Endothelial cell of umbilical vein (primary cell): ENCODE measurements at regions not wholly inside any gene's neighbourhood (a gene's known extent, or its start where the extent isn't known, plus 50 kb on each side); places are given as distances from the start of the nearest gene placed in this dataset.

ENCODE experiments used
- BruUV-seq: library from RNA; stranded (reverse); fragments of 400-500 nt; replicated peaks from 2 replicates; lab custom pipeline; 2021; lab: Mats Ljungman, UMichigan
- CTCF ChIA-PET: fragments of 300-600, 350-600 bp; sonication (Branson Sonifier 250); formaldehyde crosslinking; loops from one replicate; lab custom pipeline; 2021; ENCODE audit warnings: antibody characterized with exemption, inconsistent platforms; lab: Charles Lee
- POLR2A ChIA-PET: fragments of 300-600, 350-600 bp; sonication (Branson Sonifier 250); formaldehyde crosslinking; loops from one replicate; lab custom pipeline; 2021; ENCODE audit warnings: antibody characterized with exemption, inconsistent platforms; lab: Charles Lee
- DNase-seq: peaks from one replicate; pipeline ENCODE4 v3.0.0-alpha.2; 2011; ENCODE audit warnings: low read depth, low spot score
- FAIRE-seq: peaks from 2 replicates; lab custom pipeline; 2011; peaks lifted over from hg19 to GRCh38; lab: Jason Lieb, UNC
- H2AFZ ChIP-seq: 2 replicates; pipeline ENCODE4 v1.6.0; 2012; ENCODE audit warnings: low read depth, low read length, control low read depth, inconsistent platforms
- H3K27ac ChIP-seq: 2 replicates; pipeline ENCODE4 v1.5.1; 2011; ENCODE audit warnings: low read depth, mild to moderate bottlenecking, control low read depth, low read length, moderate library complexity; ENCODE audit not compliant: insufficient read depth
- H3K27me3 ChIP-seq, 2 experiments: 2 replicates each; pipeline versions ENCODE4 v1.6.0 to v1.6.1; 2011; ENCODE audit warnings: low read length in 2 of 2, mixed read lengths in 1 of 2; ENCODE audit not compliant: control insufficient read depth in 2 of 2, insufficient read depth in 2 of 2
- H3K36me3 ChIP-seq, 2 experiments: 2 replicates in 1 of 2; 3 replicates in 1 of 2; pipeline ENCODE4 v1.5.1; 2011; ENCODE audit warnings: low read length in 2 of 2, mild to moderate bottlenecking in 1 of 2, moderate library complexity in 1 of 2; ENCODE audit not compliant: control insufficient read depth in 2 of 2, insufficient read depth in 2 of 2; ENCODE audit errors: extremely low read depth in 1 of 2
- H3K4me1 ChIP-seq: 3 replicates; pipeline ENCODE4 v1.5.1; 2011; ENCODE audit warnings: mild to moderate bottlenecking, low read length; ENCODE audit not compliant: control insufficient read depth, insufficient read depth; ENCODE audit errors: extremely low read depth
- H3K4me2 ChIP-seq: 2 replicates; pipeline ENCODE4 v1.6.1; 2011; ENCODE audit warnings: low read length, control low read depth, mixed read lengths; ENCODE audit not compliant: insufficient read depth
- H3K4me3 ChIP-seq, 3 experiments: fragments of 200-600 bp in 1 of 3; sonication (generic), shearing (Covaris generic) in 1 of 3; replicated peaks in 1 of 3; 2 replicates each; pipeline ENCODE4 v1.5.1; 2011 to 2016; ENCODE audit warnings: control low read depth in 3 of 3, low read length in 3 of 3, mild to moderate bottlenecking in 2 of 3, inconsistent platforms in 1 of 3, low read depth in 1 of 3, moderate library complexity in 1 of 3; ENCODE audit not compliant: insufficient read depth in 1 of 3
- H3K79me2 ChIP-seq: 2 replicates; pipeline ENCODE4 v1.6.0; 2012; ENCODE audit warnings: low read length, inconsistent platforms; ENCODE audit not compliant: control insufficient read depth, insufficient read depth
- H3K9ac ChIP-seq: replicated peaks from 2 replicates; pipeline ENCODE3; 2011; ENCODE audit warnings: low read length, control low read depth; ENCODE audit not compliant: insufficient read depth; ENCODE audit errors: extremely low read depth
- H3K9me1 ChIP-seq: replicated peaks from 3 replicates; pipeline ENCODE4 v1.6.0; 2011; ENCODE audit warnings: mild to moderate bottlenecking, low read length; ENCODE audit not compliant: control insufficient read depth, insufficient read depth; ENCODE audit errors: extremely low read depth
- H3K9me3 ChIP-seq: replicated peaks from 2 replicates; pipeline ENCODE4 v1.5.1; 2012; ENCODE audit warnings: low read length, inconsistent platforms; ENCODE audit not compliant: control insufficient read depth, insufficient read depth
- H4K20me1 ChIP-seq: replicated peaks from 2 replicates; pipeline ENCODE3; 2011; ENCODE audit warnings: mild to moderate bottlenecking, low read length; ENCODE audit not compliant: control insufficient read depth, insufficient read depth; ENCODE audit errors: extremely low read depth
- EZH2 ChIP-seq: IDR thresholded peaks from 2 replicates; pipeline ENCODE4 v1.6.1; 2012; ENCODE audit warnings: borderline replicate concordance, low read depth, mild to moderate bottlenecking, moderate library complexity, low read length, inconsistent platforms; ENCODE audit not compliant: severe bottlenecking
- FOS ChIP-seq: IDR thresholded peaks from 2 replicates; pipeline ENCODE4 v1.6.1; 2011; ENCODE audit warnings: mild to moderate bottlenecking, low read length, moderate library complexity, borderline replicate concordance; ENCODE audit not compliant: insufficient read depth
- GATA2 ChIP-seq: IDR thresholded peaks from 2 replicates; pipeline ENCODE4 v1.7.0; 2011; ENCODE audit warnings: low read depth, mild to moderate bottlenecking, moderate library complexity, mixed read lengths, low read length; ENCODE audit not compliant: insufficient read length, insufficient read depth
- JUN ChIP-seq: IDR thresholded peaks from 2 replicates; pipeline ENCODE4 v1.6.1; 2011; ENCODE audit warnings: borderline replicate concordance, low read depth; ENCODE audit not compliant: insufficient read length, insufficient read depth
- MYC ChIP-seq: IDR thresholded peaks from one replicate; pipeline ENCODE4 v1.6.1; 2011; ENCODE audit warnings: mild to moderate bottlenecking, low read depth, low read length
- POLR2A ChIP-seq: IDR thresholded peaks from 2 replicates; pipeline ENCODE4 v1.6.1; 2012; ENCODE audit warnings: low read depth, mild to moderate bottlenecking, control low read depth, low read length
- POLR2AphosphoS5 ChIP-seq: IDR thresholded peaks from 2 replicates; pipeline ENCODE4 v1.6.1; 2012; ENCODE audit warnings: low read depth, mild to moderate bottlenecking, control low read depth, low read length, moderate library complexity; ENCODE audit not compliant: insufficient read depth
- dilution Hi-C: fragments of 300-500 bp; cut with MboI; formaldehyde crosslinking; loops from one replicate; pipeline ENCODE4 v1.15.0; 2019; ENCODE audit warnings: low sequenced_read_pairs; ENCODE audit not compliant: extremely low pct_ligation_motif_present
- intact Hi-C: fragments of 100-400 bp; cut with micrococcal nuclease; formaldehyde crosslinking; loops from one replicate; pipeline ENCODE4 v1.10.0; 2022
- TF ChIP-seq, protein P1 (sequence below): IDR thresholded peaks from 2 replicates; pipeline ENCODE4 v1.6.1; 2011; ENCODE audit not compliant: insufficient read depth, insufficient read length
- TF ChIP-seq, protein P2 (sequence below), 2 donors: IDR thresholded peaks; 1 replicate in 1 of 2; 2 replicates in 1 of 2; pipeline ENCODE4 v1.5.1; 2011; ENCODE audit warnings: low read length in 2 of 2, mild to moderate bottlenecking in 2 of 2, moderate library complexity in 2 of 2, control low read depth in 1 of 2, inconsistent platforms in 1 of 2, low read depth in 1 of 2; ENCODE audit not compliant: insufficient read depth in 1 of 2; ENCODE audit errors: extremely low read depth in 1 of 2

DNA sequence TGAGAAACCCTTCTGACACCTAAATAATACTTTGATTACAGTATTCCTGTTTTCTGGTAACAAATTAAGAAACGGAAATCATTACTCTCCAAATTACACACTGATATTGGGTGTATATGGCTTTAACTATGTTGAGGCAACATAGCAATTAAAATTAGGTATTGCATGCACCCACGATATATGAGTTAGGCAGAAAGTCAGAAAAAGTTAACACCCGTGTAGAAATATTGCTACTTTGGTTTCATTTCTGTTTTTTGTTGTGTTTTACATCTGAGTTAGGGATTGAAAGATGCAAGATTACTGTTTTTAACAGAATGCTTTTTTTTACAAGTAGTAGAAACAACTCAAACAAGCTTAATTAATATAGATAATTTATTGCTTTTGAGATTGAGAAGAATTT lies 327.8 kb downstream of the GBE1 start:
- intact Hi-C loops (no loop called here), dilution Hi-C loops (no loop called here)
- no peaks in the 10 kb centered on the region for H3K36me3 ChIP-seq
- BruUV-seq = no TSS peak
- H3K79me2 ChIP-seq = no peaks in the 10 kb centered on the region
- no peaks in the 10 kb centered on the region for H3K4me1 ChIP-seq
- H3K9me1 ChIP-seq = no peaks in the 10 kb centered on the region
- TF ChIP-seq, protein P1, sequence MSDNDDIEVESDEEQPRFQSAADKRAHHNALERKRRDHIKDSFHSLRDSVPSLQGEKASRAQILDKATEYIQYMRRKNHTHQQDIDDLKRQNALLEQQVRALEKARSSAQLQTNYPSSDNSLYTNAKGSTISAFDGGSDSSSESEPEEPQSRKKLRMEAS = no peak
- TF ChIP-seq MYC = no peak
- TF ChIP-seq, protein P2, sequence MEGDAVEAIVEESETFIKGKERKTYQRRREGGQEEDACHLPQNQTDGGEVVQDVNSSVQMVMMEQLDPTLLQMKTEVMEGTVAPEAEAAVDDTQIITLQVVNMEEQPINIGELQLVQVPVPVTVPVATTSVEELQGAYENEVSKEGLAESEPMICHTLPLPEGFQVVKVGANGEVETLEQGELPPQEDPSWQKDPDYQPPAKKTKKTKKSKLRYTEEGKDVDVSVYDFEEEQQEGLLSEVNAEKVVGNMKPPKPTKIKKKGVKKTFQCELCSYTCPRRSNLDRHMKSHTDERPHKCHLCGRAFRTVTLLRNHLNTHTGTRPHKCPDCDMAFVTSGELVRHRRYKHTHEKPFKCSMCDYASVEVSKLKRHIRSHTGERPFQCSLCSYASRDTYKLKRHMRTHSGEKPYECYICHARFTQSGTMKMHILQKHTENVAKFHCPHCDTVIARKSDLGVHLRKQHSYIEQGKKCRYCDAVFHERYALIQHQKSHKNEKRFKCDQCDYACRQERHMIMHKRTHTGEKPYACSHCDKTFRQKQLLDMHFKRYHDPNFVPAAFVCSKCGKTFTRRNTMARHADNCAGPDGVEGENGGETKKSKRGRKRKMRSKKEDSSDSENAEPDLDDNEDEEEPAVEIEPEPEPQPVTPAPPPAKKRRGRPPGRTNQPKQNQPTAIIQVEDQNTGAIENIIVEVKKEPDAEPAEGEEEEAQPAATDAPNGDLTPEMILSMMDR (IDR thresholded peaks at IDR 0.05; ENCODE audit: extremely low read depth in 1 of 2, insufficient read depth in 1 of 2, low read depth in 1 of 2, low read length in 2 of 2) = no peak
- TF ChIP-seq POLR2A = no peak
- no peak for TF ChIP-seq POLR2AphosphoS5
- TF ChIP-seq FOS = no peak
- H3K9ac ChIP-seq = no peak overlapping the region
- no peaks in the 10 kb centered on the region for H3K9me3 ChIP-seq
- no peak overlapping the region for H3K4me2 ChIP-seq
- FAIRE-seq (no peak), DNase-seq (no peak)
- ChIA-PET CTCF (no interaction called here), POLR2A (no interaction called here)
- no peaks in the 10 kb centered on the region for H3K27me3 ChIP-seq
- no peak overlapping the region for H3K4me3 ChIP-seq
- no peak overlapping the region for H2AFZ ChIP-seq
- H4K20me1 ChIP-seq = no peaks in the 10 kb centered on the region
- H3K27ac ChIP-seq = no peak overlapping the region

DNA sequence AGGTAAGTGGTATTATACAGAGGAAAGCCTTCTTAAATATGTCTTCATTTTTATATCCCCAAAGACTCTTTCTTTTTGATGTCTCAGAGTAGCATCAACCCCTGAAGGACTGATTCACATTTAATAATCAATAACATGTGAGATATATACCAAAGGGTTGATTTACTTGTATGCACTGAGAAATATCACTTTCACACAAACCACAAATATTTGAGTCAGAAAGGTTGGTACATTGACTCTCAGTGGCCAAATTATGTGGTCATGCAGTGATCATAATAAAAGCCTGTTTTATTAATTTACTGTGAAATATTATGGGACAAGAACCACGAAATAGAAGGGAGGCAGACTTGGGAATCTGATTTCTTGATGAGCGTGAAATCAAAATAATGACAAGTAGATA lies 329.0 kb downstream of the GBE1 start:
- BruUV-seq = no TSS peak
- no peak overlapping the region for H3K4me2 ChIP-seq

More for the DNA sequence above, 329.0 kb downstream of the GBE1 start:
- Histone ChIP-seq H3K9me3 (no peaks in the 10 kb centered on the region), H3K9me1 (no peaks in the 10 kb centered on the region), H2AFZ (no peak overlapping the region), H3K9ac (no peak overlapping the region), H3K4me1 (no peaks in the 10 kb centered on the region), H3K4me3 (no peak overlapping the region), H4K20me1 (no peaks in the 10 kb centered on the region), H3K27ac (no peak overlapping the region), H3K36me3 (no peaks in the 10 kb centered on the region), H3K27me3 (no peaks in the 10 kb centered on the region), H3K79me2 (no peaks in the 10 kb centered on the region)
- dilution Hi-C loops (no loop called here), intact Hi-C loops (no loop called here)
- FAIRE-seq (no peak), DNase-seq (no peak)
- ChIA-PET POLR2A (no interaction called here), CTCF (no interaction called here)
- no peak for TF ChIP-seq JUN
- no peak for TF ChIP-seq POLR2A
- TF ChIP-seq GATA2 = no peak
- TF ChIP-seq MYC = no peak
- TF ChIP-seq, protein P1 = no peak
- no peak for TF ChIP-seq POLR2AphosphoS5
- TF ChIP-seq EZH2 = no peak
- TF ChIP-seq, protein P2 (IDR thresholded peaks at IDR 0.05; ENCODE audit: extremely low read depth in 1 of 2, insufficient read depth in 1 of 2, low read depth in 1 of 2, low read length in 2 of 2) = no peak
- TF ChIP-seq FOS = no peak
